GM10266 (cell line): ENCODE measurements at regions not wholly inside any gene's neighbourhood (a gene's known extent, or its start where the extent isn't known, plus 50 kb on each side); places are given as distances from the start of the nearest gene placed in this dataset.

Experiments used
- DNase-seq: peaks from one replicate; pipeline ENCODE4 v3.0.0; 2012; ENCODE audit errors: extremely low spot score
- CTCF ChIP-seq: IDR thresholded peaks from 2 replicates; pipeline ENCODE4 v1.5.1; 2012; ENCODE audit warnings: mild to moderate bottlenecking, low read depth; ENCODE audit not compliant: control insufficient read depth, insufficient read depth; ENCODE audit errors: missing control alignments

GRCh38 chr4:58587856-58588255, 1477.7 kb upstream of the IGFBP7 start:
- no peak for TF ChIP-seq CTCF
- DNase-seq: no peak

- no peak for TF ChIP-seq CTCF
- no peak for DNase-seq
Observed at GRCh38 chr4:58566260-58566659, 1456.1 kb upstream of the IGFBP7 start.

GRCh38 chr4:58564695-58565475, 1454.7 kb upstream of the IGFBP7 start:
- TF ChIP-seq CTCF: no peak
- no peak for DNase-seq

GRCh38 chr4:58561170-58561569, 1451.0 kb upstream of the IGFBP7 start:
- no peak for DNase-seq
- no peak for TF ChIP-seq CTCF

GRCh38 chr4:58560736-58561135, 1450.6 kb upstream of the IGFBP7 start:
- no peak for TF ChIP-seq CTCF
- DNase-seq: no peak

- TF ChIP-seq CTCF: no peak
- no peak for DNase-seq
Observed at GRCh38 chr4:58553679-58554078, 1443.5 kb upstream of the IGFBP7 start.

- no peak for DNase-seq
- TF ChIP-seq CTCF: no peak
Observed at GRCh38 chr4:58553031-58553430, 1442.8 kb upstream of the IGFBP7 start.
